ENCODE measurements at regions not wholly inside any gene's neighbourhood (a gene's known extent, or its start where the extent isn't known, plus 50 kb on each side); places are given as distances from the start of the nearest gene placed in this dataset.

- Histone ChIP-seq H3K36me3 (replicated peaks) (no peaks in the 10 kb centered on the region), H3K27me3 (replicated peaks) (no peaks in the 10 kb centered on the region), H3K27ac (no peak overlapping the region), H3K4me3 (ENCODE audit: low read depth, low read length) (no peak overlapping the region)
- DNase-seq, result no peak
- in situ Hi-C loops (cut with HindIII; ENCODE audit: low pct_ligation_motif_present, low sequenced_read_pairs), result no loop called here
- TF ChIP-seq CTCF (IDR thresholded peaks at IDR 0.05; ENCODE audit: low read depth, low read length, missing control alignments), result no peak
Measured at GRCh38 chr7:17022920-17023319, 141.1 kb upstream of the AGR3 start.

- no peak for TF ChIP-seq CTCF (IDR thresholded peaks at IDR 0.05; ENCODE audit: low read depth, low read length, missing control alignments)
Measured at GRCh38 chr7:17026269-17026668, 144.5 kb upstream of the AGR3 start.

GRCh38 chr7:17027143-17027788 is 145.5 kb upstream of the AGR3 start:
- H3K36me3 ChIP-seq (replicated peaks), result no peaks in the 10 kb centered on the region
- TF ChIP-seq CTCF (IDR thresholded peaks at IDR 0.05; ENCODE audit: low read depth, low read length, missing control alignments), result no peak
- in situ Hi-C loops (cut with HindIII; ENCODE audit: low pct_ligation_motif_present, low sequenced_read_pairs), result no loop called here
- H3K27ac ChIP-seq, result no peak overlapping the region
- H3K27me3 ChIP-seq (replicated peaks), result no peaks in the 10 kb centered on the region
- no peak for DNase-seq
- H3K4me3 ChIP-seq (ENCODE audit: low read depth, low read length), result no peak overlapping the region

More at GRCh38 chr7:17026269-17026668, 144.5 kb upstream of the AGR3 start:
- Histone ChIP-seq H3K4me3 (ENCODE audit: low read depth, low read length) (no peak overlapping the region), H3K36me3 (replicated peaks) (no peaks in the 10 kb centered on the region), H3K27me3 (replicated peaks) (no peaks in the 10 kb centered on the region), H3K27ac (no peak overlapping the region)
- in situ Hi-C loops (cut with HindIII; ENCODE audit: low pct_ligation_motif_present, low sequenced_read_pairs), result no loop called here
- no peak for DNase-seq

- no peaks in the 10 kb centered on the region for H3K36me3 ChIP-seq (replicated peaks)
- in situ Hi-C loops (cut with HindIII; ENCODE audit: low pct_ligation_motif_present, low sequenced_read_pairs), result no loop called here
- no peak for TF ChIP-seq CTCF (IDR thresholded peaks at IDR 0.05; ENCODE audit: low read depth, low read length, missing control alignments)
- DNase-seq, result no peak
- no peak overlapping the region for H3K27ac ChIP-seq
- H3K27me3 ChIP-seq (replicated peaks), result no peaks in the 10 kb centered on the region
- no peak overlapping the region for H3K4me3 ChIP-seq (ENCODE audit: low read depth, low read length)
Measured at GRCh38 chr7:17027789-17028152, 146.0 kb upstream of the AGR3 start.

- no peak overlapping the region for H3K27ac ChIP-seq
- no peak for DNase-seq
- H3K27me3 ChIP-seq (replicated peaks), result no peaks in the 10 kb centered on the region
- no peaks in the 10 kb centered on the region for H3K36me3 ChIP-seq (replicated peaks)
- H3K4me3 ChIP-seq (ENCODE audit: low read depth, low read length), result no peak overlapping the region
- in situ Hi-C loops (cut with HindIII; ENCODE audit: low pct_ligation_motif_present, low sequenced_read_pairs), result no loop called here
- no peak for TF ChIP-seq CTCF (IDR thresholded peaks at IDR 0.05; ENCODE audit: low read depth, low read length, missing control alignments)
Measured at GRCh38 chr7:17029150-17029549, 147.4 kb upstream of the AGR3 start.

GRCh38 chr7:17030559-17030958 is 148.8 kb upstream of the AGR3 start:
- Histone ChIP-seq H3K27me3 (replicated peaks) (no peaks in the 10 kb centered on the region), H3K36me3 (replicated peaks) (no peaks in the 10 kb centered on the region), H3K4me3 (ENCODE audit: low read depth, low read length) (no peak overlapping the region), H3K27ac (no peak overlapping the region)
- in situ Hi-C loops (cut with HindIII; ENCODE audit: low pct_ligation_motif_present, low sequenced_read_pairs), result no loop called here
- DNase-seq, result no peak
- no peak for TF ChIP-seq CTCF (IDR thresholded peaks at IDR 0.05; ENCODE audit: low read depth, low read length, missing control alignments)

Data from brain microvascular endothelial cell (primary cell).